ENCODE measurements at regions not wholly inside any gene's neighbourhood (a gene's known extent, or its start where the extent isn't known, plus 50 kb on each side); places are given as distances from the start of the nearest gene placed in this dataset.

GRCh38 chrX:75673468-75673867 is 111.6 kb downstream of the MAGEE2 start:
- H3K27me3 ChIP-seq (replicated peaks; ENCODE audit: insufficient read depth, low read depth, low read length, poor library complexity), result no peaks in the 10 kb centered on the region
- BruUV-seq (replicated peaks), result no TSS peak

GRCh38 chrX:75655627-75656026 is 129.4 kb downstream of the MAGEE2 start:
- no TSS peak for BruUV-seq (replicated peaks)
- Histone ChIP-seq H3K4me1 (ENCODE audit: insufficient read depth, low read length, poor library complexity, severe bottlenecking) (no peaks in the 10 kb centered on the region), H3K4me3 (ENCODE audit: low read depth, low read length, poor library complexity, severe bottlenecking) (no peak overlapping the region), H3K27me3 (replicated peaks; ENCODE audit: insufficient read depth, low read depth, low read length, poor library complexity) (no peaks in the 10 kb centered on the region), H3K36me3 (ENCODE audit: insufficient read depth, low read length, poor library complexity, severe bottlenecking) (no peaks in the 10 kb centered on the region), H3K27ac (ENCODE audit: low read depth, low read length, poor library complexity, severe bottlenecking) (no peak overlapping the region), H3K9me3 (ENCODE audit: low read depth, low read length, poor library complexity, severe bottlenecking) (no peaks in the 10 kb centered on the region)
- POLR2A ChIA-PET (ENCODE audit: low non-redundant PET), result no interaction called here
- DNase-seq (ENCODE audit: low spot score), result no peak
- no peak for TF ChIP-seq EZH2 (IDR thresholded peaks at IDR 0.05; ENCODE audit: borderline replicate concordance, low read depth, low read length, poor library complexity, severe bottlenecking)
- TF ChIP-seq, protein P1, sequence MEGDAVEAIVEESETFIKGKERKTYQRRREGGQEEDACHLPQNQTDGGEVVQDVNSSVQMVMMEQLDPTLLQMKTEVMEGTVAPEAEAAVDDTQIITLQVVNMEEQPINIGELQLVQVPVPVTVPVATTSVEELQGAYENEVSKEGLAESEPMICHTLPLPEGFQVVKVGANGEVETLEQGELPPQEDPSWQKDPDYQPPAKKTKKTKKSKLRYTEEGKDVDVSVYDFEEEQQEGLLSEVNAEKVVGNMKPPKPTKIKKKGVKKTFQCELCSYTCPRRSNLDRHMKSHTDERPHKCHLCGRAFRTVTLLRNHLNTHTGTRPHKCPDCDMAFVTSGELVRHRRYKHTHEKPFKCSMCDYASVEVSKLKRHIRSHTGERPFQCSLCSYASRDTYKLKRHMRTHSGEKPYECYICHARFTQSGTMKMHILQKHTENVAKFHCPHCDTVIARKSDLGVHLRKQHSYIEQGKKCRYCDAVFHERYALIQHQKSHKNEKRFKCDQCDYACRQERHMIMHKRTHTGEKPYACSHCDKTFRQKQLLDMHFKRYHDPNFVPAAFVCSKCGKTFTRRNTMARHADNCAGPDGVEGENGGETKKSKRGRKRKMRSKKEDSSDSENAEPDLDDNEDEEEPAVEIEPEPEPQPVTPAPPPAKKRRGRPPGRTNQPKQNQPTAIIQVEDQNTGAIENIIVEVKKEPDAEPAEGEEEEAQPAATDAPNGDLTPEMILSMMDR (conservative IDR thresholded peaks at IDR 0.05; ENCODE audit: low read depth, low read length), result no peak
- intact Hi-C loops (cut with micrococcal nuclease; ENCODE audit: unreplicated experiment), result no loop called here
- CTCF ChIA-PET, result no interaction called here

More at GRCh38 chrX:75673468-75673867, 111.6 kb downstream of the MAGEE2 start:
- Histone ChIP-seq H3K4me1 (ENCODE audit: insufficient read depth, low read length, poor library complexity, severe bottlenecking) (no peaks in the 10 kb centered on the region), H3K36me3 (ENCODE audit: insufficient read depth, low read length, poor library complexity, severe bottlenecking) (no peaks in the 10 kb centered on the region), H3K27ac (ENCODE audit: low read depth, low read length, poor library complexity, severe bottlenecking) (no peak overlapping the region), H3K4me3 (ENCODE audit: low read depth, low read length, poor library complexity, severe bottlenecking) (no peak overlapping the region), H3K9me3 (ENCODE audit: low read depth, low read length, poor library complexity, severe bottlenecking) (peaks cover 18% of the 10 kb centered on the region)
- ChIA-PET CTCF (no interaction called here), POLR2A (ENCODE audit: low non-redundant PET) (no interaction called here)
- intact Hi-C loops (cut with micrococcal nuclease; ENCODE audit: unreplicated experiment), result no loop called here
- TF ChIP-seq EZH2 (IDR thresholded peaks at IDR 0.05; ENCODE audit: borderline replicate concordance, low read depth, low read length, poor library complexity, severe bottlenecking), result no peak
- TF ChIP-seq, protein P1 (conservative IDR thresholded peaks at IDR 0.05; ENCODE audit: low read depth, low read length), result no peak
- DNase-seq (ENCODE audit: low spot score), result no peak

DNA sequence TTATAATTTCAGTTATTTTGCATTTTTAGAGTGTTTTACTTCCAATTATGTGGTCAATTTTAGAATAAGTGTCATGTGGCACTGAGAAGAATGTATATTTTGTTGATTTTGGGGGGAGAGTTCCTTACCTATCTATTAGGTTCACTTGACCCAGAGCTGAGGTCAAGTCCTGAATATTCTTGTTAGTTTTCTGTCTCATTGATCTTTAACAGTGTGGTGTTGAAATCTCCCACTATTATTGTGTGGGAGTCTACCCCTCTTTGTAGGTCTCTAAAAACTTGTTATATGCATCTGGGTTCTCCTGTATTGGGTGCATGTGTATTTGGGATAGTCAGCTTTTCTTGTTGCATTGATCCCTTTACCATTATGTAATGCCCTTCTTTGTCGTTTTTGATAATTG is 127.0 kb upstream of the ZDHHC15 start:
- ChIA-PET POLR2A (ENCODE audit: low non-redundant PET) (no interaction called here), CTCF (no interaction called here)
- Histone ChIP-seq H3K4me1 (ENCODE audit: insufficient read depth, low read length, poor library complexity, severe bottlenecking) (no peaks in the 10 kb centered on the region), H3K9me3 (ENCODE audit: low read depth, low read length, poor library complexity, severe bottlenecking) (no peaks in the 10 kb centered on the region), H3K27me3 (replicated peaks; ENCODE audit: insufficient read depth, low read depth, low read length, poor library complexity) (no peaks in the 10 kb centered on the region), H3K27ac (ENCODE audit: low read depth, low read length, poor library complexity, severe bottlenecking) (no peak overlapping the region), H3K36me3 (ENCODE audit: insufficient read depth, low read length, poor library complexity, severe bottlenecking) (no peaks in the 10 kb centered on the region), H3K4me3 (ENCODE audit: low read depth, low read length, poor library complexity, severe bottlenecking) (no peak overlapping the region)
- intact Hi-C loops (cut with micrococcal nuclease; ENCODE audit: unreplicated experiment), result no loop called here
- no peak for DNase-seq (ENCODE audit: low spot score)
- TF ChIP-seq EZH2 (IDR thresholded peaks at IDR 0.05; ENCODE audit: borderline replicate concordance, low read depth, low read length, poor library complexity, severe bottlenecking), result no peak
- TF ChIP-seq, protein P1 (conservative IDR thresholded peaks at IDR 0.05; ENCODE audit: low read depth, low read length), result no peak
- no TSS peak for BruUV-seq (replicated peaks)

Data from A673 (cell line).